ENCODE measurements at regions not wholly inside any gene's neighbourhood (a gene's known extent, or its start where the extent isn't known, plus 50 kb on each side); places are given as distances from the start of the nearest gene placed in this dataset.
A peak's percentile ranks its signal among the peaks of the same experiment; 100 is the strongest.

- H3K4me3 ChIP-seq = no peak overlapping the region
- H3K27me3 ChIP-seq = no peaks in the 10 kb centered on the region
- H3K36me3 ChIP-seq = no peaks in the 10 kb centered on the region
- H3K4me1 ChIP-seq = peaks cover 0 to 30% (median 4%) of the 10 kb centered on the region in 3 donors
- WGBS, 2 donors (ENCODE audit: low coverage in 1 of 2) = no CpG with 5 or more reads among the region's 1 CpG
- H3K9me3 ChIP-seq = peaks cover 0 to 9% (median 0%) of the 10 kb centered on the region in 3 donors
- peak overlapping the region in 2 of 4 donors; percentile 30 to 61 for H3K27ac ChIP-seq
- ATAC-seq = peak; percentile 6
- TF ChIP-seq POLR2A (IDR thresholded peaks at IDR 0.05) = no peak
- TF ChIP-seq, protein P1, sequence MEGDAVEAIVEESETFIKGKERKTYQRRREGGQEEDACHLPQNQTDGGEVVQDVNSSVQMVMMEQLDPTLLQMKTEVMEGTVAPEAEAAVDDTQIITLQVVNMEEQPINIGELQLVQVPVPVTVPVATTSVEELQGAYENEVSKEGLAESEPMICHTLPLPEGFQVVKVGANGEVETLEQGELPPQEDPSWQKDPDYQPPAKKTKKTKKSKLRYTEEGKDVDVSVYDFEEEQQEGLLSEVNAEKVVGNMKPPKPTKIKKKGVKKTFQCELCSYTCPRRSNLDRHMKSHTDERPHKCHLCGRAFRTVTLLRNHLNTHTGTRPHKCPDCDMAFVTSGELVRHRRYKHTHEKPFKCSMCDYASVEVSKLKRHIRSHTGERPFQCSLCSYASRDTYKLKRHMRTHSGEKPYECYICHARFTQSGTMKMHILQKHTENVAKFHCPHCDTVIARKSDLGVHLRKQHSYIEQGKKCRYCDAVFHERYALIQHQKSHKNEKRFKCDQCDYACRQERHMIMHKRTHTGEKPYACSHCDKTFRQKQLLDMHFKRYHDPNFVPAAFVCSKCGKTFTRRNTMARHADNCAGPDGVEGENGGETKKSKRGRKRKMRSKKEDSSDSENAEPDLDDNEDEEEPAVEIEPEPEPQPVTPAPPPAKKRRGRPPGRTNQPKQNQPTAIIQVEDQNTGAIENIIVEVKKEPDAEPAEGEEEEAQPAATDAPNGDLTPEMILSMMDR (IDR thresholded peaks at IDR 0.05) = no peak
- TF ChIP-seq POLR2AphosphoS5 (IDR thresholded peaks at IDR 0.05) = no peak
- TF ChIP-seq EP300 (IDR thresholded peaks at IDR 0.05) = no peak
These were observed 138.7 kb downstream of the TTC32 start for GRCh38 chr2:19762959-19763605.

DNA sequence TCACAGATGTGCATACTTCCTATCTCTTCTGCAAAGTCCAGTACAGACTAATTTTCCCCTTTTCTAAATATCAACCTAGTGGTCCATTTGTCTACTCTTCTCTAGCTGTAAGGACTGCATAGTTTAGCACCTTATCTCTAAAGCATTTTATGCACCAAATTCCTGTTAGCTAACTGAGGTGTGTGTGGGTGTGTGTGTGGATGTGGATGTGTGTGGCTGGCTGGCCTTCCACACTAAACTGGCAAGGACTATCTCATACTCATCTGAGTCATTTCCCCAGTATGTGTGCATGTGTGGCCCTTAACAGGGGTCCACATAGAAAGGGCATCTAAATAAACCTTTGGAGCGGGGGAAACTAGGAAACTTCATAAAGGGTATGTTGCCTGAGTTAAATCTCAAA, 139.6 kb downstream of the TTC32 start:
- H3K27ac ChIP-seq = peak overlapping the region in 1 of 4 donors; percentile 30
- H3K4me3 ChIP-seq = no peak overlapping the region
- no peak for ATAC-seq
- 92 to 100% methylated on average over 1 of the region's 1 CpG for WGBS, 2 donors (ENCODE audit: low coverage in 1 of 2)
- H3K4me1 ChIP-seq = peaks cover 0 to 33% (median 4%) of the 10 kb centered on the region in 3 donors
- TF ChIP-seq POLR2AphosphoS5 (IDR thresholded peaks at IDR 0.05) = no peak
- TF ChIP-seq EP300 (IDR thresholded peaks at IDR 0.05) = no peak
- TF ChIP-seq POLR2A (IDR thresholded peaks at IDR 0.05) = no peak
- TF ChIP-seq, protein P1 (IDR thresholded peaks at IDR 0.05) = no peak
- H3K27me3 ChIP-seq = no peaks in the 10 kb centered on the region
- H3K36me3 ChIP-seq = no peaks in the 10 kb centered on the region
- H3K9me3 ChIP-seq = peaks cover 0 to 9% (median 0%) of the 10 kb centered on the region in 3 donors

- Histone ChIP-seq H3K4me3 (no peak overlapping the region), H3K36me3 (no peaks in the 10 kb centered on the region), H3K27ac (no peak overlapping the region), H3K4me1 (peaks cover 0 to 33% (median 4%) of the 10 kb centered on the region in 3 donors), H3K9me3 (peaks cover 0 to 2% (median 0%) of the 10 kb centered on the region in 3 donors), H3K27me3 (no peaks in the 10 kb centered on the region)
- 83% methylated on average over 6 of the region's 6 CpGs; no CpG with 5 or more reads in 1 of the 2 donors for WGBS, 2 donors (ENCODE audit: low coverage in 1 of 2)
- ATAC-seq = no peak
- TF ChIP-seq, protein P1 (IDR thresholded peaks at IDR 0.05) = no peak
- TF ChIP-seq EP300 (IDR thresholded peaks at IDR 0.05) (no peak), POLR2AphosphoS5 (IDR thresholded peaks at IDR 0.05) (no peak), POLR2A (IDR thresholded peaks at IDR 0.05) (no peak)
These were observed 141.9 kb downstream of the TTC32 start for GRCh38 chr2:19759880-19760279.

DNA sequence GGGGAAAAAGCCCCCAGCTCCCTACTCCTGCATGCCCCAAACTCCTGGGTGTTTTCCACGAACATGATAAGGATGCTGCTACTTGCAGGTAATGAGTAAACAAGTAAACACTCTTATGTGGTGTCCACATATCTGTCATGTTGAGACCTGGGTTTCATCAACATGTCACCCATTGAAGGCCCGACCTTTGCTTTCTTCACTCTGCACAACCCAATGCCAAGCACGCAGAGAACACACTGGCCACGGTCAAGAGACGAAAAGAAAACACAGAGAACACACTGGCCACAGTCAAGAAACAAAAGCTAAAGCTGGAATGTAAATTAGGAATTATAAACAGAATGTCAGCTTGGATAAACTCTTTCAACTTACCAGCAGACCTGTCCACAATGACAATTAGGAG, 143.1 kb downstream of the TTC32 start:
- ATAC-seq = no peak
- no peaks in the 10 kb centered on the region for H3K36me3 ChIP-seq

DNA sequence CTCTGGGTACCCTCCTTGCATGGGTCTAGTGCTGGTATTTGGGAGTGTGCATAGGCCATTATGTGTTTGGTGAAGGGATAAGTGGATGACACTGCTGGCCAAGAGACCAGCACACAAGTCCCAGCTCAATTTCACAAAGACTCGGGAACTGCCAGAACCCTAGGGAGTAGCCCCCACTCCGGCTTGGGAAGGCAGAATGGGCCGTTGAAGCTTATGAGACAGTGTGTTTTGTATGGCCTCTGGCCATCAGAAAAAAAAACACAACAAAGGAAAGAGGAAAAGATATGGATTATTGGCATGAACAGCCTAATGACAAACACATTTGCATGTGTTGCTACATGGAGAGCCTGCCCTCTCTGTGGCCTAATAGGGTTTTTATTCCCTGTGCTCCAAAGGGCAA, 144.2 kb downstream of the TTC32 start:
- H3K4me1 ChIP-seq = peaks cover 0 to 30% (median 2%) of the 10 kb centered on the region in 3 donors
- no peak for ATAC-seq
- no peaks in the 10 kb centered on the region for H3K9me3 ChIP-seq
- H3K27ac ChIP-seq = no peak overlapping the region
- no peaks in the 10 kb centered on the region for H3K36me3 ChIP-seq
- H3K27me3 ChIP-seq = no peaks in the 10 kb centered on the region
- H3K4me3 ChIP-seq = no peak overlapping the region
- 71% methylated on average over 3 of the region's 3 CpGs; no CpG with 5 or more reads in 1 of the 2 donors for WGBS, 2 donors (ENCODE audit: low coverage in 1 of 2)
- TF ChIP-seq POLR2AphosphoS5 (IDR thresholded peaks at IDR 0.05) (no peak), POLR2A (IDR thresholded peaks at IDR 0.05) (no peak), EP300 (IDR thresholded peaks at IDR 0.05) (no peak)
- TF ChIP-seq, protein P1 (IDR thresholded peaks at IDR 0.05) = no peak

More for the DNA sequence above, 143.1 kb downstream of the TTC32 start:
- Histone ChIP-seq H3K9me3 (no peaks in the 10 kb centered on the region), H3K4me1 (peaks cover 0 to 33% (median 4%) of the 10 kb centered on the region in 3 donors), H3K4me3 (no peak overlapping the region), H3K27ac (no peak overlapping the region), H3K27me3 (no peaks in the 10 kb centered on the region)
- TF ChIP-seq EP300 (IDR thresholded peaks at IDR 0.05) = no peak
- WGBS, 2 donors (ENCODE audit: low coverage in 1 of 2) = 28 to 66% methylated on average over 4 to 5 of the region's 5 CpGs
